Heart right ventricle (tissue), 16 donors: ENCODE measurements at regions not wholly inside any gene's neighbourhood (a gene's known extent, or its start where the extent isn't known, plus 50 kb on each side); places are given as distances from the start of the nearest gene placed in this dataset.

Experiments used
- ATAC-seq, 8 donors: fragments of 200-7000 bp; cut with Tn5 transposase; one replicate each; pipeline ENCODE4 v1.9.1; 2020; ENCODE audit warnings: mild to moderate bottlenecking in 8 of 8, moderate library complexity in 8 of 8, moderate number of reproducible peaks in 1 of 8
- DNase-seq, 2 donors: peaks; one replicate each; pipeline ENCODE4 v3.0.0-alpha.2; 2020
- H3K27ac ChIP-seq, 10 donors: fragments of 200-600 bp; sonication (generic) in 2 of 10; one replicate each; pipeline versions ENCODE4 v1.5.0 to v1.8.0; 2020 to 2022; ENCODE audit warnings: mild to moderate bottlenecking in 3 of 10
- H3K27me3 ChIP-seq, 7 donors: fragments of 200-600 bp; one replicate each; pipeline ENCODE4 v1.8.0; 2021 to 2022; ENCODE audit warnings: mild to moderate bottlenecking in 2 of 7
- H3K36me3 ChIP-seq, 9 donors: fragments of 200-600 bp; sonication (generic) in 1 of 9; one replicate each; pipeline versions ENCODE4 v1.5.0 to v1.8.0; 2020 to 2022; ENCODE audit warnings: mild to moderate bottlenecking in 2 of 9
- H3K4me1 ChIP-seq, 9 donors: fragments of 200-600 bp; sonication (generic) in 1 of 9; one replicate each; pipeline versions ENCODE4 v1.5.0 to v1.8.0; 2020 to 2022; ENCODE audit warnings: mild to moderate bottlenecking in 4 of 9
- H3K4me3 ChIP-seq, 10 donors: fragments of 200-600 bp; sonication (generic) in 2 of 10; one replicate each; pipeline versions ENCODE4 v1.5.0 to v1.8.0; 2020 to 2022; ENCODE audit warnings: mild to moderate bottlenecking in 7 of 10, moderate library complexity in 2 of 10
- H3K9me3 ChIP-seq, 11 donors: fragments of 200-600 bp in 10 of 11; sonication (generic) in 2 of 11; one replicate each; pipeline versions ENCODE4 v1.5.0 to v1.8.0; 2013 to 2022; ENCODE audit warnings: mild to moderate bottlenecking in 2 of 11, control low read depth in 1 of 11, moderate library complexity in 1 of 11
- CTCF ChIP-seq, 9 donors: fragments of 200-600 bp; sonication (generic) in 2 of 9; IDR thresholded peaks; one replicate each; pipeline versions ENCODE4 v1.5.0 to v1.8.0; 2021 to 2022; ENCODE audit warnings: antibody characterized with exemption in 9 of 9, mild to moderate bottlenecking in 5 of 9, moderate library complexity in 1 of 9
- WGBS, 2 donors: extraction: QIAGEN DNeasy Blood & Tissue Kit; methylation state at CpG; one replicate each; pipeline ENCODE4 v1.1.7; 2013; ENCODE audit warnings: inconsistent platforms in 1 of 2; 5-methylcytosine and 5-hydroxymethylcytosine counted together
- intact Hi-C, 10 donors: fragments of 100-400 bp; cut with DNase I; formaldehyde crosslinking; loops; one replicate each; pipeline versions ENCODE4 v1.11.1 to v1.14.2; 2022
- donor health status: Arrhythmogenic right ventricular cardiomyopathy.
- donor health status: ischemic (EF 13 %, LVEDD 7.1; RV severe dilation, severe dysfunction).
- donor health status: healthy with polysubstance abuse.
- donor health status: DM: no; HTN: yes; CAD: no.
- donor health status: DM: no; HTN: no; CAD: no.
- donor health status: ischemic (EF 25% LVEDD 6.9; RV normal size, moderate dysfunction).
- donor health status: ischemic (EF 25% LVEDD 5.7; RV mildly dilated, moderate dysfunction).
- donor health status: healthy.
- donor health status: DM: yes; HTN: yes; CAD: no.
- donor health status: Ischemic cardiomyopathy.
- donor health status: ischemic (EF 35%, LVEDD 5.7; RV mildly dilated, moderate dysfunction).
- donor health status: nonischemic (EF 11% LVEDD 7.7; RV severe dilation, severe dysfunction).
- donor health status: DM: yes; HTN: yes; CAD: no.
- donor health status: PGD.
- donor health status: ischemic (EF 29% LVEDD 5.4; RV normal size, mild dysfunction).
- donor health status: nonischemic (EF 23%, LVEDD 6.1; RV moderate dilation, normal function).

- intact Hi-C loops = no loop called here
- Histone ChIP-seq H3K9me3 (peaks cover 0 to 16% (median 0%) of the 10 kb centered on the region in 11 donors), H3K27me3 (no peaks in the 10 kb centered on the region), H3K27ac (peak overlapping the region in 2 of 10 donors; percentile 29 to 64), H3K36me3 (no peaks in the 10 kb centered on the region), H3K4me3 (no peak overlapping the region), H3K4me1 (peaks cover 0 to 48% (median 9%) of the 10 kb centered on the region in 9 donors)
- ATAC-seq (no peak), DNase-seq (no peak)
- TF ChIP-seq CTCF (IDR thresholded peaks at IDR 0.05) = no peak
- WGBS, 2 donors = 39 to 41% methylated on average over 1 of the region's 1 CpG
Measured at GRCh38 chr14:53872681-53873089, 83.9 kb downstream of the BMP4 start.

GRCh38 chr14:53871951-53872350 is 84.7 kb downstream of the BMP4 start:
- WGBS, 2 donors = 56 to 66% methylated on average over 2 of the region's 2 CpGs
- TF ChIP-seq CTCF (IDR thresholded peaks at IDR 0.05) = no peak
- DNase-seq = no peak
- H3K4me3 ChIP-seq = no peak overlapping the region
- H3K36me3 ChIP-seq = no peaks in the 10 kb centered on the region
- no peak for ATAC-seq
- H3K27me3 ChIP-seq = no peaks in the 10 kb centered on the region
- intact Hi-C loops = no loop called here
- H3K9me3 ChIP-seq = peaks cover 0 to 11% (median 0%) of the 10 kb centered on the region in 11 donors
- peaks cover 0 to 48% (median 9%) of the 10 kb centered on the region in 9 donors for H3K4me1 ChIP-seq
- H3K27ac ChIP-seq = peak overlapping the region in 2 of 10 donors; percentile 10 to 38

- no peak for TF ChIP-seq CTCF (IDR thresholded peaks at IDR 0.05)
- no peaks in the 10 kb centered on the region for H3K27me3 ChIP-seq
- no peak overlapping the region for H3K27ac ChIP-seq
- no peak for DNase-seq
- peaks cover 0 to 11% (median 0%) of the 10 kb centered on the region in 11 donors for H3K9me3 ChIP-seq
- H3K4me3 ChIP-seq = no peak overlapping the region
- intact Hi-C loops = no loop called here
- H3K36me3 ChIP-seq = no peaks in the 10 kb centered on the region
- ATAC-seq = no peak
- WGBS, 2 donors = 80 to 88% methylated on average over 3 of the region's 3 CpGs
- peaks cover 0 to 45% (median 9%) of the 10 kb centered on the region in 9 donors for H3K4me1 ChIP-seq
Measured at GRCh38 chr14:53871011-53871410, 85.6 kb downstream of the BMP4 start.

- intact Hi-C loops = no loop called here
- Histone ChIP-seq H3K4me1 (peaks cover 0 to 12% (median 0%) of the 10 kb centered on the region in 9 donors), H3K27ac (no peak overlapping the region), H3K4me3 (no peak overlapping the region), H3K9me3 (peaks cover 0 to 8% (median 0%) of the 10 kb centered on the region in 11 donors), H3K36me3 (no peaks in the 10 kb centered on the region), H3K27me3 (no peaks in the 10 kb centered on the region)
- DNase-seq (no peak), ATAC-seq (no peak)
- 44 to 46% methylated on average over 2 of the region's 2 CpGs for WGBS, 2 donors
- TF ChIP-seq CTCF (IDR thresholded peaks at IDR 0.05) = no peak
Measured at GRCh38 chr14:53865711-53866110, 90.9 kb downstream of the BMP4 start.
